ENCODE measurements at regions not wholly inside any gene's neighbourhood (a gene's known extent, or its start where the extent isn't known, plus 50 kb on each side); places are given as distances from the start of the nearest gene placed in this dataset.

DNA sequence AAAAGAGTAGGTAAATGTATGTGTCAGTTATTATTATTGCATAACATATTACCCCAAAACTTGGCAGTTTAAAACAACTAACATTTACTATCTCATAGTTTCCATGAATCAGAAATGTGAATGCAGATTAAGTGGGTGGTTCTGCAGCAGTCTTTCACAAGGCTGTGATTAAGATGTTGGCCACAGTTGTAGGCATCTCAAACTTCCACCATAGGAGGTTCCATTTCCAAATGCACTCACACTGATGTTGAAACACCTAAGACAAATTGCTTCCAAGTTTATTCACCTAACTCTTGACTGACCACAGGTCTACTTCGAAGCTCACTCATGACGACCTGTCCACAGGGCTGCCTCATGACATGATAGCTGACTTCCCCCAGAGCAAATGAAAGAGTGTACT lies 360.8 kb downstream of the GRB14 start (continued):
- TF ChIP-seq SIN3A (conservative IDR thresholded peaks at IDR 0.05 in 1 of 2, IDR thresholded peaks at IDR 0.05 in 1 of 2; ENCODE audit: low read depth in 1 of 2, low read length in 2 of 2) (no peak), RXRA (IDR thresholded peaks at IDR 0.05; ENCODE audit: insufficient read depth, low read depth, low read length) (no peak), KDM4A (IDR thresholded peaks at IDR 0.05; ENCODE audit: low read depth, low read length, severe bottlenecking) (no peak), CHD2 (IDR thresholded peaks at IDR 0.05; ENCODE audit: low read length) (no peak), BRCA1 (IDR thresholded peaks at IDR 0.05; ENCODE audit: low read depth, low read length) (no peak)
- TF ChIP-seq, protein P1, sequence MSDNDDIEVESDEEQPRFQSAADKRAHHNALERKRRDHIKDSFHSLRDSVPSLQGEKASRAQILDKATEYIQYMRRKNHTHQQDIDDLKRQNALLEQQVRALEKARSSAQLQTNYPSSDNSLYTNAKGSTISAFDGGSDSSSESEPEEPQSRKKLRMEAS (IDR thresholded peaks at IDR 0.05), result no peak

Measured in H1 (cell line).